Neural cell (in vitro differentiated cells): ENCODE measurements at regions not wholly inside any gene's neighbourhood (a gene's known extent, or its start where the extent isn't known, plus 50 kb on each side); places are given as distances from the start of the nearest gene placed in this dataset.

Source experiments
- CTCF ChIP-seq: fragments of 450-650 bp; IDR thresholded peaks from 2 replicates; pipeline ENCODE4 v1.5.1; 2014; ENCODE audit warnings: antibody characterized with exemption, mild to moderate bottlenecking, moderate library complexity; ENCODE audit not compliant: poor library complexity, severe bottlenecking
- EP300 ChIP-seq: fragments of 450-650 bp; conservative IDR thresholded peaks from 2 replicates; pipeline ENCODE4 v1.6.1; 2014; ENCODE audit warnings: antibody characterized with exemption, mild to moderate bottlenecking, moderate library complexity; ENCODE audit not compliant: poor library complexity, severe bottlenecking
- EZH2 ChIP-seq: fragments of 200-600, 300-800 bp; shearing (Covaris generic), sonication (generic); IDR thresholded peaks from 2 replicates; pipeline ENCODE4 v1.6.1; 2014; ENCODE audit warnings: antibody characterized with exemption, low read length, borderline replicate concordance, mild to moderate bottlenecking; ENCODE audit not compliant: insufficient read depth, poor library complexity, severe bottlenecking
- POLR2AphosphoS5 ChIP-seq: IDR thresholded peaks from 2 replicates; pipeline ENCODE4 v1.6.1; 2012
- TAF1 ChIP-seq: IDR thresholded peaks from 2 replicates; pipeline ENCODE4 v1.6.1; 2012; ENCODE audit warnings: low read depth

GRCh38 chr2:41355794-41356193 is 692.0 kb upstream of the PKDCC start:
- TF ChIP-seq EP300 (no peak), CTCF (no peak), EZH2 (no peak), POLR2AphosphoS5 (no peak), TAF1 (no peak)
